ENCODE measurements at regions not wholly inside any gene's neighbourhood (a gene's known extent, or its start where the extent isn't known, plus 50 kb on each side); places are given as distances from the start of the nearest gene placed in this dataset.

DNA sequence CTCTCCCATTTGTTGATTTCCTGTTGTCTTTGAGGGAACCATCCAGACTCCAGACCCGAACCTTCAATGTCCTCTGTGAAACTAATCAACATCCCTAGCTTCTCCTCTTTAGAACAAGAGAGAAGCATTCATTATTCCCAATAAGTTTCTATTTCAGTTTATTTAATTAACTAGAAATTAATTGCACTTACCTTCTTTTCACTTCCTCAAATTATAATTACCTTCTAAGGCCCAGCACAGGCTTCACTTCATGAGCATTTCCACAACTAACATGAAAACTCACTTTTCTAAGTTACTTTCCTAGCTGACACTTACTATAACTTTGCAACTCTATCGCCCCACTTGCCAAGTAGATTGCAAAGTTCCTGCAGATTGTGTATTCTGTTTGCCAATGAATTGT is 71.6 kb upstream of the HTR2A start:
- no peak for TF ChIP-seq SMC3 (conservative IDR thresholded peaks at IDR 0.05; ENCODE audit: poor library complexity)
- TF ChIP-seq POLR2AphosphoS5 (IDR thresholded peaks at IDR 0.05) = no peak
- TF ChIP-seq, protein P1, sequence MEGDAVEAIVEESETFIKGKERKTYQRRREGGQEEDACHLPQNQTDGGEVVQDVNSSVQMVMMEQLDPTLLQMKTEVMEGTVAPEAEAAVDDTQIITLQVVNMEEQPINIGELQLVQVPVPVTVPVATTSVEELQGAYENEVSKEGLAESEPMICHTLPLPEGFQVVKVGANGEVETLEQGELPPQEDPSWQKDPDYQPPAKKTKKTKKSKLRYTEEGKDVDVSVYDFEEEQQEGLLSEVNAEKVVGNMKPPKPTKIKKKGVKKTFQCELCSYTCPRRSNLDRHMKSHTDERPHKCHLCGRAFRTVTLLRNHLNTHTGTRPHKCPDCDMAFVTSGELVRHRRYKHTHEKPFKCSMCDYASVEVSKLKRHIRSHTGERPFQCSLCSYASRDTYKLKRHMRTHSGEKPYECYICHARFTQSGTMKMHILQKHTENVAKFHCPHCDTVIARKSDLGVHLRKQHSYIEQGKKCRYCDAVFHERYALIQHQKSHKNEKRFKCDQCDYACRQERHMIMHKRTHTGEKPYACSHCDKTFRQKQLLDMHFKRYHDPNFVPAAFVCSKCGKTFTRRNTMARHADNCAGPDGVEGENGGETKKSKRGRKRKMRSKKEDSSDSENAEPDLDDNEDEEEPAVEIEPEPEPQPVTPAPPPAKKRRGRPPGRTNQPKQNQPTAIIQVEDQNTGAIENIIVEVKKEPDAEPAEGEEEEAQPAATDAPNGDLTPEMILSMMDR (IDR thresholded peaks at IDR 0.05; ENCODE audit: poor library complexity, severe bottlenecking) = no peak
- TF ChIP-seq, protein P2, sequence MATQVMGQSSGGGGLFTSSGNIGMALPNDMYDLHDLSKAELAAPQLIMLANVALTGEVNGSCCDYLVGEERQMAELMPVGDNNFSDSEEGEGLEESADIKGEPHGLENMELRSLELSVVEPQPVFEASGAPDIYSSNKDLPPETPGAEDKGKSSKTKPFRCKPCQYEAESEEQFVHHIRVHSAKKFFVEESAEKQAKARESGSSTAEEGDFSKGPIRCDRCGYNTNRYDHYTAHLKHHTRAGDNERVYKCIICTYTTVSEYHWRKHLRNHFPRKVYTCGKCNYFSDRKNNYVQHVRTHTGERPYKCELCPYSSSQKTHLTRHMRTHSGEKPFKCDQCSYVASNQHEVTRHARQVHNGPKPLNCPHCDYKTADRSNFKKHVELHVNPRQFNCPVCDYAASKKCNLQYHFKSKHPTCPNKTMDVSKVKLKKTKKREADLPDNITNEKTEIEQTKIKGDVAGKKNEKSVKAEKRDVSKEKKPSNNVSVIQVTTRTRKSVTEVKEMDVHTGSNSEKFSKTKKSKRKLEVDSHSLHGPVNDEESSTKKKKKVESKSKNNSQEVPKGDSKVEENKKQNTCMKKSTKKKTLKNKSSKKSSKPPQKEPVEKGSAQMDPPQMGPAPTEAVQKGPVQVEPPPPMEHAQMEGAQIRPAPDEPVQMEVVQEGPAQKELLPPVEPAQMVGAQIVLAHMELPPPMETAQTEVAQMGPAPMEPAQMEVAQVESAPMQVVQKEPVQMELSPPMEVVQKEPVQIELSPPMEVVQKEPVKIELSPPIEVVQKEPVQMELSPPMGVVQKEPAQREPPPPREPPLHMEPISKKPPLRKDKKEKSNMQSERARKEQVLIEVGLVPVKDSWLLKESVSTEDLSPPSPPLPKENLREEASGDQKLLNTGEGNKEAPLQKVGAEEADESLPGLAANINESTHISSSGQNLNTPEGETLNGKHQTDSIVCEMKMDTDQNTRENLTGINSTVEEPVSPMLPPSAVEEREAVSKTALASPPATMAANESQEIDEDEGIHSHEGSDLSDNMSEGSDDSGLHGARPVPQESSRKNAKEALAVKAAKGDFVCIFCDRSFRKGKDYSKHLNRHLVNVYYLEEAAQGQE (IDR thresholded peaks at IDR 0.05; ENCODE audit: borderline replicate concordance) = no peak
- TF ChIP-seq EP300 (conservative IDR thresholded peaks at IDR 0.05; ENCODE audit: poor library complexity, severe bottlenecking) = no peak
- no peak for TF ChIP-seq EZH2 (IDR thresholded peaks at IDR 0.05; ENCODE audit: borderline replicate concordance, insufficient read depth, low read length, poor library complexity, severe bottlenecking)
- no peak for TF ChIP-seq TAF1 (IDR thresholded peaks at IDR 0.05; ENCODE audit: low read depth)

Data from neural cell (in vitro differentiated cells).